NCI-H2107 (cell line): ENCODE measurements at regions not wholly inside any gene's neighbourhood (a gene's known extent, or its start where the extent isn't known, plus 50 kb on each side); places are given as distances from the start of the nearest gene placed in this dataset.
"Not testable (repeated sequence)": the region's sequence is repeated elsewhere in the genome, so short reads cannot be mapped to it uniquely, and the experiment has no call there.

Experiments used
- DNase-seq: peaks from one replicate; lab custom pipeline; 2025; lab: John Stamatoyannopoulos, UW

DNA sequence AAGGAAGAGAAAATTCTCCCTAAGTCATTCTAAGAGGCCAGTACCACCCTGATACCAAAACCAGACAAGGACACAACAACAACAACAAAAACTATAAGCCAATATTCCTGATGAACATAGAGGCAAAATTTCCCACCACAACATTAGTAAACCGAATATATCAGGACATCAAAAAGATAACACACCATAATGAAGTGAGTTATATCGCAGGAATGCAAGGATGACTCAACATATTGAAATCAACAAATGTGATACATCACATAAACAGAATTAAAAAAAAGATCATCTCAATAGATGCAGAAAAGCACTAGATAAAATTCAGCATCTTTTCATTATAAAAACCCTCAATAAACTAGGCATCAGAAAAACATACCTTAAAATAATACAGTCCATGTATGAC, 1844.4 kb upstream of the PCDH10 start:
- no peak for DNase-seq

DNA sequence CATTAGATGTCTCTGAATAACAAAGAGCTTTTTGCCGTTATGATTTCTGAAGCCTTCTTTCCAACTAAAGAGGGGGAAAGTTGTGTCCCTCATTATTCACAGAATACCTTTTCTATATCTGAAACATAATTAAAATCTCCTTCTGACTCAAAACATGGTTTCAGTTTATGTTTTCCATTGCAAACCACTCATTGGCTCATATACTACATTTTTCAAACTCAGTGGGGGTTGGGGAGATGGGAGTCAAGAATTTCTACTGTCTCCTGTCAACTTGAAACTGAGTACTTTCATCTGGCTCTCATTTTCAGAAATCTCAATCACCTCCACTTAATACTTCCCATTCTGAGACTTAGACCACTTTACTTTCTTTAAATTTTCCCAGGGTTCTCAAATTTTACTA, 1839.5 kb upstream of the PCDH10 start:
- DNase-seq = no peak

DNA sequence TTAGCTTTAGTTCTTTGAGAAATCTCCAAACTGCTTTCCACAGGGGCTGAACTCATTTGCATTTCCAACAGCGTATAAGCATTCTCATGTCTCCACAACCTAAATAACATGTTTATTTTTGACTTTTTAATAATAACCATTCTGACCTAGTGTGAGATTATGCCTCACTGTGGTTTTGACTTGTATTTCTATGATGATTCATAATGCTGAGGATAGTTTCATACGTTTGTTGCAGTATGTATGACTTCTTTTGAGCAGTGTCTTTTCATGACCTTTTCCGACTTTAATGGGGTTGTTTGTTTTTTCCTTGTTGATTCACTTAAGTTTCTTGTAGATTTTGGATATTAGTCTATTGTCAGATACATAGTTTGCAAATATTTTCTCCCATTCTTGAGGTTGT, 1833.0 kb upstream of the PCDH10 start:
- no peak for DNase-seq

GRCh38 chr4:131337936-131338335, 1811.2 kb upstream of the PCDH10 start:
- no peak for DNase-seq

DNA sequence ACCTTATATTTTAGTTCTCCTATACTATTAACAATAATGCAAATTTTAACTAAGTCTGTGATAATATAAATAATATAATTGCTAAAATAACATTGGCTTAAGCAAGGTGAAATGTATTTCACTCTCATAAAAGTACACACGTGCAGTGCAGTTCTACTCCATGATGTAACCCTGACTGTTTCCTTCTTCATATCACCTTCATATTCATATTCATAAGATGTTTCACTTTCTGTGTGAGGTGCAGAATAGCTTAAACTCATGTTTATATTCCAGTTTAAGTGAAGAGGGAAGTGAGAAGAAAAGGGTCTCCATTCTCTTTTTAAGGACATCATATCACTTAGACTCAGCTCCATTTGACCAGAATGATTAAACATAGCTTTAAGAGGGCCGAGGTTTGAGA, 1810.0 kb upstream of the PCDH10 start:
- DNase-seq = no peak

DNA sequence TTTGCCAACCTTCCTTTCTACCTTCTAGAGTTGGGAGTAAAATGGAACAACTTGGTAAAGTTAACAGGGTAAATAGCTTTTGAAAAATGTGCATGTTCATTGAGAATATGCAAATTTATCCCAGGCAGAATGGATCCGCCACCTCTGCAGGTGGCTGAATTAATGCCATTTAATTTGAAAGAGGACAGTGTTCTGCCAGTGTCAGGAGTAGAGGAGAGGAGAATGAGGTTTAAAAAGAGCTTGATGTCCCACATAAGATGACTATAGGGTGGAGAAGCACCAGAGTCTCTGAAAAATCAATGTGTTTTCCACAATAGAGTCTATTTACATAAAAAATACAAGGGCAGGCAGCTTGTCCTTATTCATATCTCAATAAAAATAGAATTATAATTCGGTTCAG, 1804.3 kb upstream of the PCDH10 start:
- no peak for DNase-seq

GRCh38 chr4:131347816-131348215, 1801.3 kb upstream of the PCDH10 start:
- no peak for DNase-seq

- no peak for DNase-seq
These were observed 1800.8 kb upstream of the PCDH10 start for GRCh38 chr4:131348263-131348662.

DNA sequence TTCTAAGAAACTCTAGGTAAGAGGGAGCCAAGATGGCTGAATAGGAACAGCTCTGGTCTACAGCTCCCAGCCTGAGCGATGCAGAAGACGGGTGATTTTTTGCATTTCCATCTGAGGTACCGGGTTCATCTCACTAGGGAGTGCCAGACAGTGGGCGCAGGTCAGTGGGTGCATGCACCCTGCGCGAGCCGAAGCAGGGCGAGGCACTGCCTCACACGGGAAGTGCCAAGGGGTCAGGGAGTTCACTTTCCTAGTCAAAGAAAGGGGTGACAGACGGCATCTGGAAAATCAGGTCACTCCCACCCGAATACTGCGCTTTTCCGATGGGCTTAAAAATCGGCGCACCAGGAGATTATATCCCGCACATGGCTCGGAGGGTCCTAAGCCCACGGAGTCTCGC, 1796.7 kb upstream of the PCDH10 start:
- not testable (repeated sequence) for DNase-seq

- DNase-seq = no peak
These were observed 1782.4 kb upstream of the PCDH10 start for GRCh38 chr4:131366714-131367113.

GRCh38 chr4:131367441-131367840, 1781.7 kb upstream of the PCDH10 start:
- DNase-seq = no peak

- no peak for DNase-seq
These were observed 1778.2 kb upstream of the PCDH10 start for GRCh38 chr4:131370846-131371245.

GRCh38 chr4:131381055-131381454, 1768.0 kb upstream of the PCDH10 start:
- no peak for DNase-seq

- DNase-seq = no peak
These were observed 1766.3 kb upstream of the PCDH10 start for GRCh38 chr4:131382839-131383238.

DNA sequence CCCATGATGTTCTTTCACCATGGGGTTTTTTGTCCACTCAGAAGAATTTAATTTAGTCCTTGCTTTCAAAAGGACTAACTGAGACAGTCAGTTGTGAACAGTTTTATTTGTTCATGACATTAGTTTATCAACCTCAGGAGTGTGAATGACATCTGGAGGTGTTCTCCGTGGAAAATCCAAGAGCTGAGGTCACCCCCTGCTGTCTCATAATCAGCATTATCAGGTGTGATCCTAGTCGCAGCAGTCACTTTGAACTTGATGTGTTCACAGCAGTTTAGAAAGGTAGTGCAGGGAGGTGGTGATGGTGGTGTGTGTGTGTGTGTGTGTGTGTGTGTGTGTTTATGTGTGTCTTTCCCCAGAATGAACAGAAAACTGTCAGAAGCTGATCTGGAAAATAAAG, 1760.8 kb upstream of the PCDH10 start:
- DNase-seq = no peak

DNA sequence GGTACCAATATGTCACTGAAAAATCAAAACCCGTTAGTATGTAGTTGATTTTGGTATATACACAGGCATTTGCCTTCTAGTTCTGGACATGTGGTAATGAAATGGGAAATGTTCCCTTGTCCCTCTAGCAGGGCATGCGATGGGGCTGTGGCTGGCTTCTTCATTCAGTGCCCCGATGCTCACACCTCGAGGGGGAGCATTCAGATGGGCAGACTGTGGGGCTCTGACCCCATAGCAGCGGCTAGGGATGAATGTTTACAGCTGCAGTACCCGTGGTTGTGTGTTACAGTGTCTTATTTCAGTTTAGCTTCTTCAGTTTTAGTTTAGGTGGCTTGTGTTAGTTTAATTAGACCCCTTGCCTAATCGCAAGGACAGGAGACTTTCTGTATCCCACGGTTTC, 1741.0 kb upstream of the PCDH10 start:
- no peak for DNase-seq

DNA sequence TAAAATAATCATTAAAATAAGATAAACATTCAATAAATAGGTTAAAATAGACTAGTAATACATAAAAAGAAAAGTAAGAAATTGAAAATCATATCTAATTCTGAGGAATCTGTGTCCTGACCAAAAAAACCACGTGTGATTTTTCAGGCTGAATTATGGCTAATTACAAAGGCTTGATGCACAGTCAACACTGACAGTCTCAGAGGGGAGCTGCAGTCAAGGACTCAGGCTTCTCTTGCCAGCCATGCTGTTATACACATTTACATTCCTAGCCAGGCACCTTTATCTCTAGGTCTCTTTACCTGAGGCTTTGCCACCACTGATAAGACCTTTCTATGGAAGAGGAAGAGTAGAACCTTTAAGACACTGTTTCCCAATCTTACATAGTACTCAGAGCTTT, 1737.7 kb upstream of the PCDH10 start:
- DNase-seq = no peak

DNA sequence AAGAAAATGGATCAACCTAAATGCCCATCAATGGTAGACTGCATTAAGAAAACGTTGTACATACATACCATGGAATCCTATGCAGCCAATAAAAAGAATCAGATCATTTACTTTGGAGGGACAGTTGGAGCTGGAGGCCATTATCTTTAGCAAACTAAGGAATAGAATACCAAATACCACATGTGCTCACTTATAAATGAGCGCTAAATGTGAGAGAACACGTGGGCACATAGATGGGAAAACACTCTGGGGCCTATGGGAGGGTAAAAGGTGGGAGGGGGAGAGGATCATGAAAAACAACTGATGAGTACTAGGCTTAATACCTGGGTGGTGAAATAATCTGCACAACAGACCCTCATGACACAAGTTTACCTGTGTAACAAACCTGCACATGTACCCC, 1729.9 kb upstream of the PCDH10 start:
- no peak for DNase-seq

GRCh38 chr4:131426023-131426758, 1722.9 kb upstream of the PCDH10 start:
- DNase-seq = no peak

DNA sequence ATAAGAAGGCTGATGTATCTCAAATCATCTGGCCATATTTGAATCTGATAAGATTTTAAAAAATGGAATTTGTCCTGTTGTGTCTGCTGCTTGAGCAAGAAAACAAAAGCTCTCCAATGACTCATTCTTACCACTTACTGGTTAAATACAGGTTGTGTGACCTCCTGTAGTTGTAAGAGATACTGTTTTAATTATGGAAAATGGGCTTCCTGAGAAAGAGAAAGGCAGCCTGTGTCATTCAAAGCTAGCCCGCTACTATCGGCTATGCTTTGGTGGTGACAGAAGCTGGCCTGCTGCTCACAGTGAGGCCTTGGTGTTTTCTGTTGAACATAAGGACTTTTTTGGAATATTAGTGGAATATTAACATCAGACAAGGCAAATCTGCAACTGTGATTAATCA, 1722.1 kb upstream of the PCDH10 start:
- no peak for DNase-seq

DNA sequence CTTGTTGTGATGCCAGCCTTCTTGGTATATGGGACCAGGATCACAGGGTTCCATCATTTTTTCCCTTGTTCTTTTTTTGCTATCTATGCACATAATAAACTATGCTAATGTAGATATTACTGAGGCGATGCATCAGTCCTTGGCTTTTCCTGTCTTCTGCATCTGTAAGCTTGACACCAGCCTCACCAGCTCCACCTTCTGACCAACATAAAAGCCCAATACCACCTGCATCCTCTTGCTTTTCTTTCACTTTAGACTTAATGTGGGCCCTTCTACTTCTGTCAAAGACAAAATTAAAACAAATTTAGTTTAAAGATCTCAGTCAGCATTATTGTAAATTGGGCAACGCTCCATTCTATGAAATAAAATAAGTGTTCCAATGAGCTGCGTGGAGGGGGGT, 1718.8 kb upstream of the PCDH10 start:
- no peak for DNase-seq

- no peak for DNase-seq
These were observed 1707.9 kb upstream of the PCDH10 start for GRCh38 chr4:131441004-131441688.

- no peak for DNase-seq
These were observed 1701.2 kb upstream of the PCDH10 start for GRCh38 chr4:131447883-131448282.
